Hematopoietic multipotent progenitor cell treated with erythropoietin and hydrocortisone succinate and interleukin-3 and kit ligand, for 15 days (in vitro differentiated cells): ENCODE measurements at regions not wholly inside any gene's neighbourhood (a gene's known extent, or its start where the extent isn't known, plus 50 kb on each side); places are given as distances from the start of the nearest gene placed in this dataset.
A peak's percentile ranks its signal among the peaks of the same experiment; 100 is the strongest.
"Not testable (repeated sequence)": the region's sequence is repeated elsewhere in the genome, so short reads cannot be mapped to it uniquely, and the experiment has no call there.

Source experiments
- DNase-seq: peaks from one replicate; pipeline ENCODE4 v3.0.0-alpha.2; 2015; ENCODE audit warnings: low spot score

DNA sequence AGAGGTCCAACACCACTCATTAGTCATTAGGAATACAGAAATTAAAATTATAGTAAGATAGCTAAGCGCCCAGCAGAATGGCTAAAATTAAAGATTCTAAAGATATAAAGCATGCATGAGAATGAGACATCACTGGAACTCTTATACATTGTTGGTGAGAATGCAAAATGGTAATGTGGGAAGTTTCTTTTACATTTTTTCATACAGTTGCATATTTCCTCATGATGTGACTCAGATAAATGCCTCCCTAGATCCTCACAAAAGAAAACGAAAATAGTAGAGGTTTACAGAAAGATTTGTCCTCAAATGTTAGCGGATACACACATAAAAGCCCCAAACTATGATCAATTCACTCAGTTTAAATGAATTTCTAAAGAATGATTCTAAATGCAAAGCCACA, 633.7 kb upstream of the GJE1 start:
- no peak for DNase-seq

DNA sequence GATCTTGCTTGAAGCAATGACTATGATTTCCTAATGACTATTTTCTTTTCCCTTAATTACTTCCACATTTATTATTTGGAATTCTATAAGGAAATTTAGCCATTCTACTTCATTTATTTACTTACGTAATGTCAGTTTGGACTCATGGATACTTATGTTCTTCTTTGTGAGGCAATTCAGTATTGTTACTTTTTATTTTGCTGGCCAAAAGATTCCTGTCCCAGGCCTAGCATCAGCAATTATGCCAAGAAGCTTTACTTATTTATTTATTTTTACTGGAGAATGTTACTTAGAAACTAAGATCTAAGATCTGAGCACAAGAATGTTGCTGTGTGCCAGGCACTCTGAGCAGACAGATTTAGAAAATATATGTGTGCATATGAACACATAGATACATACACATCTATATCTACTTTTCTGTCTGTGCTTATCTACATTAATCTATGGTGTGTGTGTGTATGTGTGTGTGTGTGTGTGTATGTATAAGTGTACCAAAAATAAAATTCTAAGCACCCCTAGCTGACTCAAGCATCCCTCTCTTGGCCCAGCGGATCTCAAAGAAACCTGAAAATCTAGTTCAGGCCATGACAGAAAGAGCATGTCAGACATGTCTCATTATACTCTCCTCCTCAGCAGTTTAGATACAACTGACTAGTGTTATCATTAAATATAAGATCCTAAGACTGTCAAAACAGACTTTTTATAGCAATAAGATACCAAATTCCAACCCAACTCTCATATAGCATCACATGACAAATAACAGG, 640.0 kb upstream of the GJE1 start:
- no peak for DNase-seq

- no peak for DNase-seq
Measured at GRCh38 chr6:141491684-141492083, 641.0 kb upstream of the GJE1 start.

DNA sequence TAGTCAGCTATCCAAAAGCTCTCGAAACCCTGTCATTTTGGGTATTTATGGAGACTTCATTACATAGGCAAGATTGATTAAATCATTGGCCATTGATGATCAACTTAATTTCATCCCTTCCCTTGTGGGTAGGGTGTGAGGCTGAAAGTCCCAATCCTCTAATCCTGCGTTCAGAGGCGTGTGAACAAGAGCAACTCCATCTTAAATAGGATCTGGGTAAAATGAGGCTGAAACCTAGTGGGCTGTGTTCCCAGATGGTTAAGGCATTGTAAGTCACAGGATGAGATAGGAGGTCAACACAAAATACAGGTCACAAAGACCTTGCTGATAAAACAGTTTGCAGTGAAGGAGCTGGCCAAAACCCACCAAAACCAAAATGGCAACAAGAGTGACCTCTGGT, 641.7 kb upstream of the GJE1 start:
- DNase-seq = no peak

DNA sequence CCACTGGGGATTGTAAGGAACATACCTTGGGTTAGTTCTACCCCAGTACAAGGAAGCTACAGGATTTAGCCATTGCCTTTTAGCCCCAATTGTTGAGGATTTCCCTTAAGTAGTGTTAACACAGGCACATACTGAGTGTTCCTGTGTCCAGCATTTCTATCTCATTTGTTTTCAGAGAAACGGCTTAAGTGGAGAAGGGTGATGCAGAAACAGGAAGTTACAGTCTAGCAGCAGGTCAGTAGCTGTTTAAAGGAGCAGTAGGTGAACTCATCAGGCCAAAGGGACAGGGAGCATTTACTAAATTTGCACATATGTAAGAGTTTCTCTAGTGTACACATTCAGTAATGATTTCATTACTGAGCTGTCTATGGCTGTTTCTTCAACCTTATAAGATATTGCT, 644.2 kb upstream of the GJE1 start:
- no peak for DNase-seq

GRCh38 chr6:141486942-141487341, 645.8 kb upstream of the GJE1 start:
- DNase-seq = peak; percentile 3

GRCh38 chr6:141484711-141485110, 648.0 kb upstream of the GJE1 start:
- DNase-seq = no peak

DNA sequence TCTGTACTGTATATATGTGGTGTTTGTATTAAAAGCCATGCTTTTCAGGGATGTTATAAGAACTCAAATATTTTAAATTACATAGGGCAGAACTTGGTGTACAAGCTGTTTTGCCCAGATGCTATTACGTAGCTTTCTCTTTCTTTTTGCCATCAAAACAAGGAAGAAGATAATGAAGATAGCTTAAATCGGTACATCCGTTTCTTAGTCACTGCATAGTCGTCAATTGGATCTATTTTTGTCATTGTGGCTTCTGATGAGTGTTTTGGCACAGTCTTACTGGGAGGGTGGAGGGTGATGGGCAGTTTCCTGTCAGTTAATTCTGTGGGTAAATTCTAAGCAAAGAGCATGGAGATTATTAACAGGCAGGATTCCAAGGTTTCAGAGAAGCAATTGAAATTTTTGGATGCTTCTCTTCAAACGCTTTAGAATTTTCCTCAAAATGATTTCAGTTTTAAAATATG, 649.1 kb upstream of the GJE1 start:
- DNase-seq = no peak

GRCh38 chr6:141482796-141483597, 649.7 kb upstream of the GJE1 start:
- DNase-seq = no peak

DNA sequence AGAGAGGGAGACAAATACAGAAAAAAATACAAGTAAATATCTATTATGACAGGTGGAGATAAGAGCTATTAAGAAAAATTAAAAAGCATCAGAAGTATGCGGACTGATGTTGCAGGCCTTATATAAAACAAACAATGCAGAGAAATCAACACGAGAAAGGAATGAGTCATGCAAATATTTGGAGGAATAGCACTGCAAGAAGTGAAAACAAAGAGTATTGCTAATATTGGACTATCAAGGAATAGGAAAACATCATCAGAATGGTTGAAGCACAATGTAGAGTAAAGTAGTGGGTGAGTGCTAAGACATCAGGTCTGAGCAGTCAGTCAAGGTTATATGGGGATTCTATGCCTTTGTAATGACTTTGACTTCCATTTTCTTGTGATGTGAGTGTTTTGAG, 657.5 kb upstream of the GJE1 start:
- no peak for DNase-seq

DNA sequence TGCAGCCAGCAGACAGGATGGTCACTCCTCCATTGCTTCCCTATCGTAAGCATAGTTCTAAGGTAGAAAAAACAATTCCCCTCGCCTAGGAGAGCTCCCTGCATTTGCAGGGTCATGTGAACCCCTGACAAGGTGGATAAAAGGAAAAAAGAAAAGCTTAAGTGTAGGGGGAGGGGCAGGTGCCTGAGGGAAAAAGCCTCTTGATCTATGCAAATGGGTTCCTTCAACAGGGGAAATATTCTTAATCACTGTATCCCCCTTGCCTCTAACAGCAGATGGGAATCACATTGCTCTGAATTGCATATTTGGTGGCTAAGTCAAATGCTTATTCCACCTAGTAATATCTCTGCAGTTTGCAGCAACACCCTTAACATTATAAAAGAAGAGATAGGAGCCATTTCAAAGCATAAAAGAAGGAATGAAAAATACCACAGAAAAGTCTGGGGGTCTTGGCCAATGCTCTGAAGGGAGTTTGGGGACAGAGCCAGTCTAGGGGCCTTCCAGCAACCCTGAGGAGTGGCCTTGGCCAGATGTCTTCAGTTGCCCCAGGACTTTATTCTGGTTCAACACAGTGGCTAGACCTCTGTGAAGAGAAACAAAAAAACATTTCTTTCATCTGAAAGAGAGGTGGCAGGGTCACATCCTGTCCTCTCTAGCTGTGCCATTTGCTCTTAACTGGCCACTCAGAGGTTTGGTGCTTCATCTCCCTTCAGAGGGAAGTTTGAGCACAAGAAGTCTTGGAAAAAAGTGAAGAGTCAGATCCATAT, 660.4 kb upstream of the GJE1 start:
- DNase-seq = no peak

GRCh38 chr6:141470810-141471209, 661.9 kb upstream of the GJE1 start:
- DNase-seq = no peak

DNA sequence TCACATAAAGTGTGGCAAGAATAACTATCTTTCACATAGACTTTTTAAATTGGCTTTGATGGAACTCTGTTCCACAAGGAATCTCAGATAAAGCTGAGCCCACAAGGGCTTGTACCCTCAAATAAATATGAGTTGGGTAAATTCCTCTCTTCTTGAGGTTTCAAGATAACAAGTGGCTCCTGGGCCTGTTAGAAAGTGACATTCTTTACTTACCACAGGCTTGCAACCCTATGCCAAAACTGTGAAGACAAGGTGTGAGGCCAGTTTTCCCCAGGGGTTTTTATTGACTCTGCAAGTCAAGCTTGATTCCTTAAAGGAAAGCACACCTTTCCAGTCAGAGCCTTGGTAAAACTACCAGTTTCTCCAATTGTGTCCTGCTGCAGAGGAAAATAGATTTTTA, 664.8 kb upstream of the GJE1 start:
- DNase-seq = no peak

GRCh38 chr6:141467041-141467440, 665.7 kb upstream of the GJE1 start:
- DNase-seq = no peak

- DNase-seq = no peak
Measured at GRCh38 chr6:141464896-141465295, 667.8 kb upstream of the GJE1 start.

DNA sequence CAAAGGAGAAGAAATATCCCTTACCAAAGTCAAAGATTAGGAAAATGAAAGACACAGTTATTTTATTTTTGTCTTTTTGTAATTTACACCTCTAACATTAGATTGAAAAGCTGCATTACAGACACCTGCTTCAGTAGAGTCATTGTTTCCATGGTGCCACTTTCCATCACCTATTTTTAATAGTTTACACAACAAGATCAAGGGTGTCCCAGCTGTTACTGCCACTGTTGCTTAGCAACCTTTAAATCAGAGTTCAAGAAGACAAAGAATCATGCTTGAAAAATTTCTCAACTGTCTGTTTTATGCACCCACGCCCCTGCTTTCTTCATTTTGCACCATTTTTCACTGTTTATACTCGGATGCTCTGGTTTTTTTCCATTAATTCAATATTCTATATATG, 668.2 kb upstream of the GJE1 start:
- no peak for DNase-seq

DNA sequence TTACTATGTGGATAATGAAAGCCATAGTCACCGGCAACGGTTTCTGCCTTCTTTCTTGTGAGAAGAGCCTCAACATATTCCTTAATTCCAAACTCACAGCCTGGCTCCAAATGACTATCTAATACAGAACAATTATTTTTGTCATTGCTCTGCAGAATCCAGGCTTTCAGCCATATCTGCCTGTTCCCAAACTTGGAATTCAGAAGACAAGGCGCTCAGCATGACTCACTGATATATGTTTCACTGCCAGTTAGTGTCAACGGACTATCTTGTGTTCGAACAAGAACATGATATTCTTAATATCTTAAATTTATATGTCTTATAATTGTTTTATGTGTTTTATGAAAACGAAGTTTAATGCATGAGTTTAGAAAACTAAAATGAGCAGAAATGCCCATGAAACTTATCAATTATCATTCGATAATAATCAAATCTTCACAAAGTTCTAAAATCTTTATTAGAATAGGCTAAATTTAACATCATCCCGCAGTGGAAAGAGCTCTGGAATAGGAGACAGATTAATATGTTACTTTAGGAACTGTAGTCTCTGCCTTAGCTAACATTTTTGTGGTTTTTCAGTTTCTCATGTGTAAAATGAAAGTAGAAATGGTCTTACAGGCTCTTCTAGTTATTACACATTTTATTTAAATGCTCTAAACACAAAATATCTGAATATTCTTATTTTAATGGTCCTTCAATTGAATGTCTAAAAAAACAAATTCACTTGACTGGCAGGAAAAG, 669.3 kb upstream of the GJE1 start:
- DNase-seq = no peak

GRCh38 chr6:141460743-141461484, 671.8 kb upstream of the GJE1 start:
- no peak for DNase-seq

DNA sequence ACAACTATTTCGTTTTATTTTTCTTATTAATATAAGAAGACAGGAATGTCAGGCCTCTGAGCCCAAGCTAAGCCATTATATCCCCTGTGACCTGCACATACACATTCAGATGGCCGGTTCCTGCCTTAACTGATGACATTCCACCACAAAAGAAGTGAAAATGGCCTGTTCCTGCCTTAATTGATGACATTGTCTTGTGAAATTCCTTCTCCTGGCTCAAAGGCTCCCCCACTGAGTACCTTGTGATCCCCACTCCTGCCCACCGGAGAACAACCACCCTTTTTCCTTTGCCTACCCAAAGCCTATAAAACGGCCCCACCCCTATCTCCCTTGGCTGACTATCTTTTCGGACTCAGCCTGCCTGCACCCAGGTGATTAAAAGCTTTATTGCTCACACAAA, 672.5 kb upstream of the GJE1 start:
- DNase-seq = not testable (repeated sequence)

GRCh38 chr6:141457984-141458383, 674.7 kb upstream of the GJE1 start:
- not testable (repeated sequence) for DNase-seq

- no peak for DNase-seq
Measured at GRCh38 chr6:141452354-141452686, 680.4 kb upstream of the GJE1 start.
